ENCODE measurements at regions not wholly inside any gene's neighbourhood (a gene's known extent, or its start where the extent isn't known, plus 50 kb on each side); places are given as distances from the start of the nearest gene placed in this dataset.

DNA sequence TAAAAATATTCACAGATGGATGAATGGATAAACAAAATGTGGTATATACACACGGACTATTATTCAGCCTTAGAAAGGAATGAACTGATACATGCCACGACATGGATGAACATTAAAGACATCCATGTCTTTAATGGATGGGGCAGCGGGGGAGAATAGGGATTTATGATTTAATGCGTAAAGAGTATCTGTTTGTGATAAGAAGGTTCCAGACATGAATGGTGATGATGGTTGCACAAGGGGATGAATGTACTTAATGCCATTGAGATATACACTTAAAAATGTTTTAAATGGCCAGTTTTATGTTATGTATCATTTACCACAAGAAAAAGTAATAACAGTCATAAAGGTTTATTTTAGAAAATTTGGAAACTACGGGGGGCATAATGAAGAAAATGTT, 108.6 kb upstream of the WLS start:
- 86% methylated on average over 5 of the region's 5 CpGs for WGBS

DNA sequence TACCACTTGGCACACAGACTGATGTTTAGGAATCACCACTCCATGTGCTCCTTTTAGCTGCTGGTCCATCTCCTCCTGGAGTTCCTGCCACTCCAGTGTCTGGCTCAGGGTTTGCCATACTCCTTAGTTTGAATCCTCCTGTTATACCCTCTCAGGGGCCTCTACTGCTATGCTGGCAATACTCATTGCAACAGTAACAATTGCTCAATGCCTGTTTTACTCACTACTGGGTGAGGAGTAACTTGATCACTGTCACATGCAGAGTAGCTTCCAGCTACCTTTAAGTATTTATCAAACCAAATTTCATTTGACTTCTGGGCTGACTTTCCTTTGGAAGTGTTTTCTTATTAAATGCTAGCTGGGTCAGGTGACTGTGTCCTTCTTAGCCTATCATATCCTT, 107.2 kb upstream of the WLS start:
- H3K36me3 ChIP-seq = no peaks in the 10 kb centered on the region
- H3K4me1 ChIP-seq = peaks cover 0 to 17% (median 13%) of the 10 kb centered on the region in 4 donors
- H3K4me3 ChIP-seq = no peak overlapping the region
- no peak for TF ChIP-seq POLR2AphosphoS5 (IDR thresholded peaks at IDR 0.05)
- TF ChIP-seq, protein P1, sequence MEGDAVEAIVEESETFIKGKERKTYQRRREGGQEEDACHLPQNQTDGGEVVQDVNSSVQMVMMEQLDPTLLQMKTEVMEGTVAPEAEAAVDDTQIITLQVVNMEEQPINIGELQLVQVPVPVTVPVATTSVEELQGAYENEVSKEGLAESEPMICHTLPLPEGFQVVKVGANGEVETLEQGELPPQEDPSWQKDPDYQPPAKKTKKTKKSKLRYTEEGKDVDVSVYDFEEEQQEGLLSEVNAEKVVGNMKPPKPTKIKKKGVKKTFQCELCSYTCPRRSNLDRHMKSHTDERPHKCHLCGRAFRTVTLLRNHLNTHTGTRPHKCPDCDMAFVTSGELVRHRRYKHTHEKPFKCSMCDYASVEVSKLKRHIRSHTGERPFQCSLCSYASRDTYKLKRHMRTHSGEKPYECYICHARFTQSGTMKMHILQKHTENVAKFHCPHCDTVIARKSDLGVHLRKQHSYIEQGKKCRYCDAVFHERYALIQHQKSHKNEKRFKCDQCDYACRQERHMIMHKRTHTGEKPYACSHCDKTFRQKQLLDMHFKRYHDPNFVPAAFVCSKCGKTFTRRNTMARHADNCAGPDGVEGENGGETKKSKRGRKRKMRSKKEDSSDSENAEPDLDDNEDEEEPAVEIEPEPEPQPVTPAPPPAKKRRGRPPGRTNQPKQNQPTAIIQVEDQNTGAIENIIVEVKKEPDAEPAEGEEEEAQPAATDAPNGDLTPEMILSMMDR (IDR thresholded peaks at IDR 0.05) = no peak
- TF ChIP-seq POLR2A (IDR thresholded peaks at IDR 0.05; ENCODE audit: low read depth) = no peak
- no peak for TF ChIP-seq EP300 (IDR thresholded peaks at IDR 0.05)
- H3K27ac ChIP-seq (replicated peaks in 1 of 4) = peak overlapping the region in 1 of 4 donors; percentile 4
- no peak for DNase-seq (ENCODE audit: extremely low spot score)
- H3K9me3 ChIP-seq = no peaks in the 10 kb centered on the region
- intact Hi-C loops (cut with DNase I) = no loop called here
- no peaks in the 10 kb centered on the region for H3K27me3 ChIP-seq

More for the DNA sequence above, 108.6 kb upstream of the WLS start:
- Histone ChIP-seq H3K4me1 (peaks cover 0 to 17% (median 13%) of the 10 kb centered on the region in 4 donors), H3K27ac (replicated peaks in 1 of 4) (no peak overlapping the region), H3K4me3 (no peak overlapping the region), H3K36me3 (no peaks in the 10 kb centered on the region), H3K9me3 (no peaks in the 10 kb centered on the region), H3K27me3 (no peaks in the 10 kb centered on the region)
- intact Hi-C loops (cut with DNase I) = loop anchor here (5.0 to 10.0 kb wide), 4 partner anchors 109 to 806 kb away; partner anchors contain the start of gene WLS
- TF ChIP-seq POLR2A (IDR thresholded peaks at IDR 0.05; ENCODE audit: low read depth) (no peak), EP300 (IDR thresholded peaks at IDR 0.05) (no peak), POLR2AphosphoS5 (IDR thresholded peaks at IDR 0.05) (no peak)
- TF ChIP-seq, protein P1 (IDR thresholded peaks at IDR 0.05) = no peak
- DNase-seq (ENCODE audit: extremely low spot score) = no peak

DNA sequence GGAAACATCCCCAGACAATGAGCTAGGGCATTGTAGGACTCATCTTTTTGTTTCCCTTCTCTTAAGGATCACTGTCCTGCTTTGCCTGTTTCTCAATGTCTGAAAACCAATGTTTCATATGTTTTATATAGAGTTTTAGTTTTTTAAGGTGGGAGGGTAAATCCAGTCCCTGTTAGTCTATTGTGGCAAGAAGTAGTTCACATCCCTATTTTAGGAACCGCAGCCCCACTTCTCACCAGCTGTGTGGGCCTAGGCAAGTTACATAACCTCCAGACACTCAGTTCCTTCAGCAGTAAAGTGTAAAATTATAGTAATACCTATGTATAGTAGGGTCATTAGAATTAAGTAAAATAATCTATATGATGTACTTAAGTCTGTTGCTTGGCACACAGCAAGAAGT, 105.8 kb upstream of the WLS start:
- Histone ChIP-seq H3K27ac (replicated peaks in 1 of 4) (no peak overlapping the region), H3K27me3 (no peaks in the 10 kb centered on the region), H3K36me3 (no peaks in the 10 kb centered on the region), H3K9me3 (no peaks in the 10 kb centered on the region), H3K4me3 (no peak overlapping the region), H3K4me1 (peaks cover 0 to 17% (median 13%) of the 10 kb centered on the region in 4 donors)
- 100% methylated on average over 1 of the region's 1 CpG for WGBS
- DNase-seq (ENCODE audit: extremely low spot score) = no peak
- TF ChIP-seq POLR2A (IDR thresholded peaks at IDR 0.05; ENCODE audit: low read depth) (no peak), POLR2AphosphoS5 (IDR thresholded peaks at IDR 0.05) (no peak), EP300 (IDR thresholded peaks at IDR 0.05) (no peak)
- TF ChIP-seq, protein P1 (IDR thresholded peaks at IDR 0.05) = no peak
- intact Hi-C loops (cut with DNase I) = no loop called here

DNA sequence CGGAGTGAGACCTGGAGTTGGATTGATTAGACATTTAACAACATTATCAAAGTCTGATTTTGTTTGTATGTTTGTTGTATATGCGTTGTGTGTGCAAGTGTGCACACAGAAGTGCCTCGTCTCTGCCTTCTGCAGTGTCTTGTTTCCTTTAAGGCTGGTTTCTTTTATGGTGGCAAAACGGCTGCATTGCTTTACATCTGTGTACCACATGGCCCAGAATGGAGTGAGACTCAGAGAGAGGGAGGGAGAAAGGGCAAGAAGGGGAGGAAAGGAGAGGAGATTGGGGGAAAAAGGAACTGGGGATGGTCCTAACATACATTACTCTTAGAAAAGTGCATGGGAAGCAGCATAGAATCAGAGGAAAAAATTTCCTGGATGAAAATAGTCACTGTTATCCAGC, 99.7 kb upstream of the WLS start:
- intact Hi-C loops (cut with DNase I) = no loop called here
- no peaks in the 10 kb centered on the region for H3K36me3 ChIP-seq

More for the DNA sequence above, 99.7 kb upstream of the WLS start:
- 74% methylated on average over 4 of the region's 4 CpGs for WGBS
- no peak for DNase-seq (ENCODE audit: extremely low spot score)
- no peak overlapping the region for H3K4me3 ChIP-seq
- no peaks in the 10 kb centered on the region for H3K9me3 ChIP-seq
- TF ChIP-seq POLR2AphosphoS5 (IDR thresholded peaks at IDR 0.05) (no peak), EP300 (IDR thresholded peaks at IDR 0.05) (no peak), POLR2A (IDR thresholded peaks at IDR 0.05; ENCODE audit: low read depth) (no peak)
- TF ChIP-seq, protein P1 (IDR thresholded peaks at IDR 0.05) = no peak
- peaks cover 5 to 37% (median 16%) of the 10 kb centered on the region in 4 donors for H3K4me1 ChIP-seq
- no peak overlapping the region for H3K27ac ChIP-seq (replicated peaks in 1 of 4)
- no peaks in the 10 kb centered on the region for H3K27me3 ChIP-seq

All from esophagus muscularis mucosa (tissue), 4 donors.